ELF-1 (cell line): ENCODE measurements at regions not wholly inside any gene's neighbourhood (a gene's known extent, or its start where the extent isn't known, plus 50 kb on each side); places are given as distances from the start of the nearest gene placed in this dataset.
"Not testable (repeated sequence)": the region's sequence is repeated elsewhere in the genome, so short reads cannot be mapped to it uniquely, and the experiment has no call there.

Experiments
- DNase-seq: peaks from one replicate; pipeline ENCODE4 v3.0.0-alpha.2; 2016; ENCODE audit warnings: low read depth, low spot score

GRCh38 chr5:90285581-90285980, 124.0 kb downstream of the CETN3 start:
- no peak for DNase-seq

- no peak for DNase-seq
These were observed 125.2 kb downstream of the CETN3 start for GRCh38 chr5:90284375-90284774.

GRCh38 chr5:90279091-90279490, 130.5 kb downstream of the CETN3 start:
- no peak for DNase-seq

- DNase-seq, result no peak
These were observed 135.3 kb downstream of the CETN3 start for GRCh38 chr5:90274216-90274615.

- DNase-seq, result no peak
These were observed 141.9 kb downstream of the CETN3 start for GRCh38 chr5:90267646-90268045.

GRCh38 chr5:90265545-90265857, 144.1 kb downstream of the CETN3 start:
- DNase-seq, result no peak

GRCh38 chr5:90264689-90265544, 144.6 kb downstream of the CETN3 start:
- DNase-seq, result peak; percentile 48

GRCh38 chr5:90263102-90263820, 146.3 kb downstream of the CETN3 start:
- DNase-seq, result no peak

GRCh38 chr5:90251447-90251846, 158.1 kb downstream of the CETN3 start:
- no peak for DNase-seq

GRCh38 chr5:90248640-90249039, 160.9 kb downstream of the CETN3 start:
- no peak for DNase-seq

GRCh38 chr5:90243848-90244247, 165.7 kb downstream of the CETN3 start:
- DNase-seq, result not testable (repeated sequence)

GRCh38 chr5:90233476-90233875, 176.1 kb downstream of the CETN3 start:
- DNase-seq, result no peak

GRCh38 chr5:90231688-90232087, 177.9 kb downstream of the CETN3 start:
- no peak for DNase-seq

- DNase-seq, result no peak
These were observed 181.9 kb downstream of the CETN3 start for GRCh38 chr5:90227683-90228082.

GRCh38 chr5:90226433-90227099, 183.0 kb downstream of the CETN3 start:
- no peak for DNase-seq

- DNase-seq, result no peak
These were observed 185.2 kb downstream of the CETN3 start for GRCh38 chr5:90224342-90224741.

- no peak for DNase-seq
These were observed 185.8 kb downstream of the CETN3 start for GRCh38 chr5:90223756-90224155.

GRCh38 chr5:90221951-90222350, 187.6 kb downstream of the CETN3 start:
- DNase-seq, result no peak

- DNase-seq, result no peak
These were observed 189.0 kb downstream of the CETN3 start for GRCh38 chr5:90220554-90220953.

- no peak for DNase-seq
These were observed 194.6 kb downstream of the CETN3 start for GRCh38 chr5:90214991-90215390.

- peak; percentile 55 for DNase-seq
These were observed 201.2 kb downstream of the CETN3 start for GRCh38 chr5:90208323-90208722.

- DNase-seq, result no peak
These were observed 207.6 kb downstream of the CETN3 start for GRCh38 chr5:90201923-90202322.
